Stimulated activated CD8-positive, alpha-beta memory T cell treated with anti-CD3 and anti-CD28 coated beads, Interleukin-15, amount 100 ng/mL, for 4 hours (primary cell): ENCODE measurements at regions not wholly inside any gene's neighbourhood (a gene's known extent, or its start where the extent isn't known, plus 50 kb on each side); places are given as distances from the start of the nearest gene placed in this dataset.

Source experiments
- DNase-seq, 2 donors: peaks; one replicate each; pipeline ENCODE4 v3.0.0-alpha.2; 2020; ENCODE audit warnings: low read depth in 2 of 2

DNA sequence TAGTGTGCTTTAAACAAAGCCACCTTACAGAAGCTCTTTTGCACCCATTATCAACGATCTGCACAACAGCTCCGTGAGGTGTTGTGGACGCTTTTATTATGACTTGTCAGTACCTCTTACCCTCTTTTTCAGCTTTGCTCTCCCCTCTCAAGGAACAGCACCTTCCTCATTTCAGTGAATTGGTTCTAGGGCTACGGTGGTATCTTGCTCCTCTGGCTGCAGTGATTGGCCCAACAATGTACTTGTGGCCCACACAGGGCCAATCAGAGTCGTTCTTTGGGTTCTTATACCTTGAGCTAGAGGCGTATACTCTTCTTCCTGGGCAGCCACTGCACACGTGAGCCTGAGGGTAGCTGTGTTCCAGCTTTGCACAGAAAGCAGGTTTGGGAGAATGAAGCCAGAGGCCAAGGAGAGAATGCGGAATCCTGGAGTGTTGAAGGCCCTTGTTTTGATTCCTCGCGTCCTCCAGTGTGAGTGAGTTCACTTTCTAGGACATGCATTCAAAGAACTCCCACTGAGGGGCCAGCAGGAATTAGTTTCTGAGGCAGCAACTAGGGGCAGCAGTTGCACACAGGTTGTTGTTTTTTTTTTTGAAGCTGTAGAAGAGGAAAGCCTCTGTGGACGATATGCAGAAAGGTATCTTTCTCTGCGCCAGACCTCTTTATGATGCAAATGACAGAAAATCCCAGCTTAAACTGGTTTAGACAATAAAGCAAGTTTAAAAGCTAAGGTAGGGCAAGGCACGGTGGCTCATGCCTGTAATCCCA lies 49.8 kb upstream of the PDZD8 start:
- DNase-seq = no peak
